GM18508 (cell line): ENCODE measurements at regions not wholly inside any gene's neighbourhood (a gene's known extent, or its start where the extent isn't known, plus 50 kb on each side); places are given as distances from the start of the nearest gene placed in this dataset.
"Not testable (repeated sequence)": the region's sequence is repeated elsewhere in the genome, so short reads cannot be mapped to it uniquely, and the experiment has no call there.

ENCODE experiments used
- ATAC-seq: cut with Tn5 transposase; IDR thresholded peaks from one replicate; pipeline ENCODE4 v1.9.1; 2021; ENCODE audit warnings: moderate number of reproducible peaks; ENCODE audit not compliant: insufficient read depth, unreplicated experiment

GRCh38 chr2:31739161-31739560, 158.4 kb upstream of the SRD5A2 start:
- ATAC-seq = no peak

- no peak for ATAC-seq
These were observed 156.1 kb upstream of the SRD5A2 start for GRCh38 chr2:31736695-31737454.

DNA sequence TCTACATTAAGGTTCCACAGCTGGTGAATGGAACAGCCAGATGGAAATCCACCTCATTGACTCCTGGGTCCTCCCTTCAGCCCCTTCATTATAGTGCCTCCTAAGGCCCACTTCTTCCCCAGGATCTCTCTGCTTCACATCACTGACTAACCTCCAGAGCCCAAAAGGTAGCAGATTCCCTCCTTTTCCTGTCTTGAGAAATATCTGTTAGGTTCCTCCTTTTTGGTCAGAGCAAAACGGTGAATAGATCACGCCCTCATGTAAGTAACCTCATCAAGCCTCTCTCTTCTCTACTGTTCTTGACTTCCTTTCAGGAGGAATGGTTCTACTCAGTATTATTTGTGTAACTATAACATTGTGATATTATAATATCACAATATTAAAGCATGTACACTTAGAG, 155.0 kb upstream of the SRD5A2 start:
- ATAC-seq = no peak

DNA sequence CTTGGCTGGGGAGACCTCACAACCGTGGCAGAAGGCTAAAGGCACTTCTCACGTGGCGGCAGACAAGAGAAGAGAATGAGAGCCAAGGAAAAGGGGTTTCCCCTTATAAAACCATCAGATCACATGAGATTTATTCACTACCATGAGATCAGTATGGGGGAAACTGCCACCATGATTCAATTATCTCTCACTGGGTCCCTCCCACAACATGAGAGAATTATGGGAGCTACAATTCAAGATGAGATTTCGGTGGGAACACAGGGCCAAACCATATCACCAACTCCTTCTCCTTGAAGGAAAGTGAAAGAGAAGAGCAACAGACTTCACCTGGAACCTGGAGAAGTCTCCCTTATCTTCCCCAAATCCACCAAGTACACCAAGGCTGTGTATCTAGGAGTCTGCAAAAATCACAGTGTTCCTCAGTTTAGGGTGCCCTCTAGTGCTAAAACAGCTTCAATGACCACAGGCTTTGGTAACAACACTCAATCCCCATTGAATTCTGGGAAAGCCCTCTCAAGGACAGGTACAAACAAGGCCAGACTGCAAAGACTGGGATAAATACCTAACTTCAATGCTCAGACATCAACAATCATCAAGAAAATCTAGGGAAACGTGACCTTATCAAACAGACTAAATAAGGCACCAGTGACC, 148.8 kb upstream of the SRD5A2 start:
- ATAC-seq = no peak

DNA sequence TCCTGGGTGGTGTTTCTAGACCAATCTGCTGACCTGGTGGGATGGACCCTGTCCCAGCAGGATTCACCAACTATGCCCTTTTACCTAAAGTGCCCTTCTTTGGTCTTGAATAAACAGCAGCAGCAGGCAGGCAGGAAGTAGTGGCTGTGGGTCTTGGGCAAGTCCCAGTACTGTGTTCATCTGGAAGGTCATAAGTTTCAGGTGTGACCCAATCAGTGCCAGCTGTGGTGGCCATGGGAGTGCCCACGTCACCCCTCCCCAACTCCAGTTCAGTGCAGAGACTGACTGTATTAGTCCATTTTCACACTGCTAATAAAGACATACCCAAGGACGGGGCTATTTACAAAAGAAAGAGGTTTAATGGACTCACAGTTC, 148.3 kb upstream of the SRD5A2 start:
- no peak for ATAC-seq

- no peak for ATAC-seq
These were observed 147.8 kb upstream of the SRD5A2 start for GRCh38 chr2:31728406-31729064.

GRCh38 chr2:31726457-31726856, 145.7 kb upstream of the SRD5A2 start:
- ATAC-seq = no peak

GRCh38 chr2:31725444-31725843, 144.7 kb upstream of the SRD5A2 start:
- no peak for ATAC-seq

DNA sequence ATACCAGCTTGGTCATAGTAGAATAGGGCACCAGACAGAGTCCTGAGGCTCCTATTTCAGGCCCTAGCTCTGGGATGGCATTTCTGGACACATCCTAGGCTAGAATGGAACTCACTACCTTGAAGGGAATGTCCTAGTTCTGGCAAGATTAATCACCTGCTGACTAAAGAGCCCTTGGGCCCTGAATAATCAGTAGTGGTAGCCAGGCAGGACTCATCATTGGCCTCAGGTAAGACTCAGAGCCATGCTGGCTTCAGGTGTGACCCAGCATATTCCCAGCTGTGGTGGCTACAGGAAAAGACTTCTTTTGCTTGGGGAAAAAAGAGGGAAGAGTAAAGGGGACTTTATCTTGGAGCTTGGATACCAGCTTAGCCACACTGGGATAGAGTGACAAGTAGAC, 131.0 kb upstream of the SRD5A2 start:
- no peak for ATAC-seq

GRCh38 chr2:31710121-31710520, 129.4 kb upstream of the SRD5A2 start:
- no peak for ATAC-seq

DNA sequence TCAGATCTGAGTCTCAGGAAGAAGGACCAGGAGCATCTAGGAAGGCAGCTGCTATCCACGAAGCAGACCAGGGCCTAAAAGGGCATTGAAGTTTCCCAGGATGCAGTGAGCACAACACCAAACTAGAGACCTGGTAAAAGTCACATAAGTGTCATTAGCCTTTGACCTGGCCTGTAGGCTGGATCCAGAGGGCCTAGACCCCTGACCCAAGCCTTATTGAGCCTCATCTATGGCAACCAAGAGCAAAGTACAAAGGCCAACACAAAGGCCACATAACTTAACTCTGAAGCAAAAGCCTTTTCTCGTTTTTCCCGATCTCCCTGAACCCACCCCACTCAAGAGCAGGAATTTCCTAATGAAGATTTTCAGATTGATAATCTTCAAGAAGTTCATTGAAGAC, 127.3 kb upstream of the SRD5A2 start:
- no peak for ATAC-seq

DNA sequence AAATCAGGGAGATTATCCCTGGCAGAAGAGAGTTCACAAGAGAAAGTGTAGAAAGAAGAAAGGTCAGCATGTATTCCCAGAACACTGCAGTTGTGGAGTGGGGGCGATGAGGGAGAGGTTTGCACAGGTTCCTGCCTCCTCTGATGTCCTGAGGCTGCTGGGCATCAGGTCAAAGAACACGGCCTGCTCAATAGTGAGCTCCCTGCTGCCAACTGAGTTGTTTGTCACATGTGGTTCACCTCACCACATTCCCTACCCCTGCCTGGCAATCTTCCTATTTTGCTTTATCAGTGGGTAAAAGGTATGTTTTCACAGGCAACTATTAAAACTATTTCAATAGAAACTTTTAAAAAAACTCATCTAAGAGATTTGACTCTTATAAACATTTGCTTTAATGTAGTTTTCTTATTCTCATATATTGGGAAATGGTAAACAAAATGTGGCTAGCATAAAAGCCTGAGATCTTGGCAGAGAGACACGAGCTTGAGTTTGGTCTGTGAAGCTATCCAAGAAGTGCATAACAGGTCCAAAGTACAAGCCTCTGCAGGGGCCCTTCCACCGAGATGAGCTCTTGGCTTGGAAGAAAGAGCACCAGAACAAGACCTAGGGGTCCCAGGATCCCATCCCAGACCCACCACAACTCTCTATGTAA, 123.9 kb upstream of the SRD5A2 start:
- ATAC-seq = no peak

- no peak for ATAC-seq
These were observed 122.5 kb upstream of the SRD5A2 start for GRCh38 chr2:31703253-31703652.

DNA sequence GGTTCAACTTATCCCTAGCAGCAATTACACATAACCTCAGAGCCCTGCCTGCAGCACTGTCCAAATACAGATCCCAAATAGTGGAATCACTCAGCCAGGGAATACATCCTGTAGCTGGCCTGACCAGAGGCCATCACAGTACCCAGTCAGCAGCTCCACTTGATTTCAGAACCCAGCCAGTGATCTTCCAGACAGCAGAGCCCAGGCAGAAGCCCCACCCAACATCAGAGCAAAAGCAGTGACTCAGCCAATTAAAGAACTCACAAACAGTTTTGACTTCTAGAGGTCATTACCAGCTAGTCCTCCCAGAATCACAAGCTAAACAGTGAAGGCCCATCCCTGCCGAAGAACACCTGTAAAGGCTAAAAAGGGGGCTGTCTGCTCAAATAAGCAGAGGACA, 118.0 kb upstream of the SRD5A2 start:
- ATAC-seq = no peak

GRCh38 chr2:31696068-31696467, 115.3 kb upstream of the SRD5A2 start:
- ATAC-seq = no peak

DNA sequence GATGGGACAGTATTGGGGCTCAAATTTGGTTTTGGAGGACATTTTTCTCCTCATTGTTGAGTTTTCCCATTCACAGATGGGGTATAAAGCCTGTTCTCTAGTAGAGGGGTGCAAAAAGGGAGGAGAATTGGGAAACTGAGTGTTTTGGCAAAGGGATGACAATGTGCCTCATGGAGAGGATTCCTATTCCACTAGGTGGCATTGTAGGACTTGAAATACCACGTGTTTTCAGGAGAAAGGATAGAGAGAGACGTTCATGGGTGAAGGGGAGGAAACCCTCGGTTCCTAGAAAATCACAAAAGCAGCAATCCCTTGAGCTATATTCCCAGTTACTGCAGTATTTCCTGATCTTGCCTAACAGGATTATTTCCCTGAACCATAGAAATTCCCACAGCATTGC, 113.7 kb upstream of the SRD5A2 start:
- no peak for ATAC-seq

GRCh38 chr2:31693882-31694281, 113.1 kb upstream of the SRD5A2 start:
- no peak for ATAC-seq

DNA sequence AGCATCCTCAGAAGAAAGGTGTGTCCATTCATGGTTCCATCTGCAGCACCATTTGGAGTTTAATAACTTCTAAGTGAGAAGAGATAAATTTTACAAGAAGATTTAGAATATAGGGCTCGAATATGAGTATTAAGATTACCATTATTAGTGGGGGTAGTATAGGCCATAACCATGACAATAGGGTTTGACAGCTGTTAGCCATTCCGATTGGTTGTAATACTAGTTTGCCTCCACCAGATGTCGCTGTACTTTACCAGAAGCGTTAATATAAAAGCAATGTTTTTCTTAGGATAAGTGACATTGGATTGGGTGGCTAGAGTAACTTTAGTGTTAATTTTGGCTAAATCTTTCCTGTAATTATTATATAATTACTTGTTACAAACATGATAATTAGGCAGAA, 107.5 kb upstream of the SRD5A2 start:
- ATAC-seq = no peak

DNA sequence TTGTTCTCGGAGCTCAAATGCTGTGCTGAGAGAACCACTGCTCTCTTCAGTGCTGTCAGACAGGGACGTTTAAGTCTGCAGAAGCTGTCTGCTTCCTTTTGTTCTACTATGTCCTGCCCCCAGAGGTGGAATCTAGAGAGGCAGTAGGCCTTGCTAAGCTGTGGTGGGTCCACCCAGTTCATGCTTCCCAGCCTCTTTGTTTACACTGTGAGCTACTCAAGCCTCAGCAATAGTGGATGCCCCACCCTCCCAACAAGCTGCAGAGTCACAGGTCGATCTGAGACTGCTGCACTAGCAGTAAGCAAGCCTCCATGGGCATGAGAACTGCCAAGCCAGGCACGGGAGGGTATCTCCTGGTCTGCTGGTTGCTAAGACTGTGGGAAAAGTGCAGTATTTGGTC, 102.8 kb upstream of the SRD5A2 start:
- not testable (repeated sequence) for ATAC-seq

- ATAC-seq = no peak
These were observed 94.8 kb upstream of the SRD5A2 start for GRCh38 chr2:31675485-31675901.

DNA sequence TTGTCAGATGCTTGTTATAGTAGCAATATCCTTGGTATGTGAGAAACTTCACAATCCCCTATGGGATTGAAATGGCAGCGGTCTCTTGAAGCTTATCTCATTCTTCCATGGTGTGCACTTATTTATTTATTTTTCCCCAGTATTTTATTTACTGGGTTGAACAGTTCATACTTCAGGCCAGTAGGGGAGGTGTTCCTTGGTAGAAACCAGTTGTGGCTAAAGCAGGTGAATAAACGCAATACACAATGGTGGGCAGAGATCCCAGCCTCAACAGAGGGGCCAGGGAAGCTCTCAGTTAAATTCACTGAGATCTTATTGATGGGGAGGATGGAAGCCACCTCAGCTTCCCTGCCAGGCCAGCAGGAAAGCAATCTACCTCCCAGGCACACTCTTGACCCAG, 93.7 kb upstream of the SRD5A2 start:
- ATAC-seq = no peak
